ENCODE measurements at regions not wholly inside any gene's neighbourhood (a gene's known extent, or its start where the extent isn't known, plus 50 kb on each side); places are given as distances from the start of the nearest gene placed in this dataset.
"Not testable (repeated sequence)": the region's sequence is repeated elsewhere in the genome, so short reads cannot be mapped to it uniquely, and the experiment has no call there.

DNA sequence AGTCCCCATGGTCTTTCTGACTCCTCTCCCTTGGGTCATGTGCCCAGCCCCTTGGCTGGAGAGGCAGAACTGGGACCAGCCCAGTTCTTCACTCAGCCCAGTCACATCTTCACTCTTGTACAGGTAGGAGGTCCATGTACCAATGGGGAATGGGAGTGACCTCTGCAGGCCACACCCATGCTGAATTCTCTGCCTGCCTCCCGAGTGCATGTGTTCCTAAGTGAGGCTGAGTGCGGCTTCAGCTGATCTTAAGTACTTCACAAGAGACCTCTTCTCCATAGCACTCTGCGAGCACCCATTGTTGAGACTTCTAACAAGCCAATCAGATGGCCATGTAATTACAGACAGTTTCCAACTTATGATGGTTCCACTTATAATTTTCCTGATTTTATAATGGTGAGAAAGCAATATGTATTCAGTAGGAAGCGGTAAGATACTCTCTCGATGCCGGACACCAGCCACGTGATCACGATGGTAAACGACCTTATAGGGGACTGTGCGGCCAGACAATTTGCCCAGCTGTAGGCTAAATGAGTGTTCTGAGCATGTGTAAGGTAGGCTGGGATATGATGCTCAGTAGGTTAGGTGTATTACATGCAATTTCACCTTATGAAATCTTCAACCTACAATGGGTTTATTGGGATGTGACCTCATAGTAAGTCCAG, 112.1 kb downstream of the KLF13 start:
- Histone ChIP-seq H3K9me3 (ENCODE audit: low read depth) (no peaks in the 10 kb centered on the region), H3K4me1 (ENCODE audit: insufficient read depth) (peaks cover 19% of the 10 kb centered on the region), H3K36me3 (replicated peaks; ENCODE audit: insufficient read depth, low read depth) (no peaks in the 10 kb centered on the region), H3K4me3 (no peak overlapping the region), H2AFZ (no peak overlapping the region), H3K79me2 (no peaks in the 10 kb centered on the region), H4K20me1 (ENCODE audit: insufficient read depth, poor library complexity, severe bottlenecking) (no peaks in the 10 kb centered on the region), H3K27me3 (peaks cover 3% of the 10 kb centered on the region), H3K4me2 (no peak overlapping the region), H3K27ac (no peak overlapping the region), H3K9me2 (replicated peaks; ENCODE audit: insufficient read depth) (no peaks in the 10 kb centered on the region)
- DNase-seq (ENCODE audit: low spot score): no peak
- TF ChIP-seq EZH2phosphoT487 (IDR thresholded peaks at IDR 0.05; ENCODE audit: low read depth, severe bottlenecking, unreplicated experiment): no peak
- TF ChIP-seq CTCF (IDR thresholded peaks at IDR 0.05; ENCODE audit: poor library complexity): no peak
- TF ChIP-seq EZH2 (IDR thresholded peaks at IDR 0.05; ENCODE audit: borderline replicate concordance): no peak
- 92% methylated on average over 10 of the region's 10 CpGs for WGBS (ENCODE audit: low lambda C conversion rate, missing lambda C conversion rate)

DNA sequence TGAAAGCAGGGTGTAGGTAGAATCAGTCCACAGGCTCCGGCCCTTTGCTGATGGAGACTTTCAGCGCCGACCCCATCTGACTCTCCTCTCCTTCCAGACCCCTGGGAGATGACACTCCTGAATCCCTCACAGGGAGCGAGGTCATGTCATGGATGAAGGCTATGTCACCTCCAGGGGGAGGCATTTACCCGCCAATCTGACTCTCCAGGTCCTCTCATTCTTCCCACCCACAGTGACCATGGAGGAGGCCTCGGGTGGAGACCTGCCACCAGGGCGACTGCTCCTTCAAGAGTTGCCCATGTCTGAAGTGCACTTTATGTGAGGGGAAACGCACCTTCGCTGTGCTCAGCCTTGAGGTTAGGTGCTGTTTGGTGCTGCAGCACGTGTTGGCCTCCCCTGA, 112.7 kb downstream of the KLF13 start:
- no peaks in the 10 kb centered on the region for H4K20me1 ChIP-seq (ENCODE audit: insufficient read depth, poor library complexity, severe bottlenecking)
- H3K27me3 ChIP-seq: peaks cover 3% of the 10 kb centered on the region
- no peaks in the 10 kb centered on the region for H3K9me3 ChIP-seq (ENCODE audit: low read depth)
- H3K79me2 ChIP-seq: no peaks in the 10 kb centered on the region
- peaks cover 19% of the 10 kb centered on the region for H3K4me1 ChIP-seq (ENCODE audit: insufficient read depth)
- no peaks in the 10 kb centered on the region for H3K9me2 ChIP-seq (replicated peaks; ENCODE audit: insufficient read depth)
- no peak for DNase-seq (ENCODE audit: low spot score)
- H2AFZ ChIP-seq: no peak overlapping the region
- H3K36me3 ChIP-seq (replicated peaks; ENCODE audit: insufficient read depth, low read depth): no peaks in the 10 kb centered on the region
- no peak overlapping the region for H3K4me2 ChIP-seq
- H3K4me3 ChIP-seq: no peak overlapping the region
- TF ChIP-seq EZH2 (IDR thresholded peaks at IDR 0.05; ENCODE audit: borderline replicate concordance): no peak
- TF ChIP-seq EZH2phosphoT487 (IDR thresholded peaks at IDR 0.05; ENCODE audit: low read depth, severe bottlenecking, unreplicated experiment): no peak
- TF ChIP-seq CTCF (IDR thresholded peaks at IDR 0.05; ENCODE audit: poor library complexity): no peak
- H3K27ac ChIP-seq: no peak overlapping the region
- WGBS (ENCODE audit: low lambda C conversion rate, missing lambda C conversion rate): 77% methylated on average over 10 of the region's 10 CpGs

DNA sequence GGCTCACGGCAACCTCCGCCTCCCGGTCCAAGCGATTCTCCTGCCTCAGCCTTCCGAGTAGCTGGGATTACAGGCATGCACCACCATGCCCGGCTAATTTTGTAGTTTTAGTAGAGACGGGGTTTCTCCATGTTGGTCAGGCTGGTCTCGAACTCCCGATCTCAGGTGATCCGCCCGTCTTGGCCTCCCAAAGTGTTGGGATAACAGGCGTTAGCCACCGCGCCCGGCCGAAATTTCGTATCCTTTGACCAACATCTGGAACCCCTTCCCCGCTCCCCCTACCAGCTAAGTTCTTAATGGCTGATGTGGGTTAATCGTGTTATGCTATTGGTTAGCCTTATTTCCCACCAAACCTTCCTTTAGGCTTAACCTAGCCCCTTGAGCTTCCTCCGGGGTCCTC, 113.6 kb downstream of the KLF13 start:
- H3K27ac ChIP-seq; H3K9me2 ChIP-seq (replicated peaks; ENCODE audit: insufficient read depth); H3K79me2 ChIP-seq; H3K4me3 ChIP-seq; H4K20me1 ChIP-seq (ENCODE audit: insufficient read depth, poor library complexity, severe bottlenecking); H3K9me3 ChIP-seq (ENCODE audit: low read depth); DNase-seq (ENCODE audit: low spot score); H3K27me3 ChIP-seq; H3K36me3 ChIP-seq (replicated peaks; ENCODE audit: insufficient read depth, low read depth): not testable (repeated sequence)
- Histone ChIP-seq H2AFZ (peak overlapping the region; percentile 82), H3K4me1 (ENCODE audit: insufficient read depth) (peaks cover 12% of the 10 kb centered on the region), H3K4me2 (peak overlapping the region; percentile 99)
- WGBS (ENCODE audit: low lambda C conversion rate, missing lambda C conversion rate): 95% methylated on average over 17 of the region's 20 CpGs

- peaks cover 10% of the 10 kb centered on the region for H3K4me1 ChIP-seq (ENCODE audit: insufficient read depth)
- H4K20me1 ChIP-seq (ENCODE audit: insufficient read depth, poor library complexity, severe bottlenecking): no peaks in the 10 kb centered on the region
- DNase-seq (ENCODE audit: low spot score): peak; percentile 49
- H3K4me3 ChIP-seq: peak overlapping the region; percentile 37
- peak overlapping the region; percentile 99 for H3K4me2 ChIP-seq
- peak overlapping the region; percentile 82 for H2AFZ ChIP-seq
- H3K79me2 ChIP-seq: no peaks in the 10 kb centered on the region
- 2% methylated on average over 36 of the region's 56 CpGs for WGBS (ENCODE audit: low lambda C conversion rate, missing lambda C conversion rate)
- H3K27me3 ChIP-seq: peaks cover 3% of the 10 kb centered on the region
- no peaks in the 10 kb centered on the region for H3K9me2 ChIP-seq (replicated peaks; ENCODE audit: insufficient read depth)
- no peaks in the 10 kb centered on the region for H3K36me3 ChIP-seq (replicated peaks; ENCODE audit: insufficient read depth, low read depth)
- H3K9me3 ChIP-seq (ENCODE audit: low read depth): no peaks in the 10 kb centered on the region
- TF ChIP-seq EZH2 (IDR thresholded peaks at IDR 0.05; ENCODE audit: borderline replicate concordance) (no peak), CTCF (IDR thresholded peaks at IDR 0.05; ENCODE audit: poor library complexity) (no peak), EZH2phosphoT487 (IDR thresholded peaks at IDR 0.05; ENCODE audit: low read depth, severe bottlenecking, unreplicated experiment) (no peak)
- H3K27ac ChIP-seq: no peak overlapping the region
Observed at GRCh38 chr15:31440754-31441311, 114.2 kb downstream of the KLF13 start.

Data from hepatocyte (in vitro differentiated cells).